KMS-11 (cell line): ENCODE measurements at regions not wholly inside any gene's neighbourhood (a gene's known extent, or its start where the extent isn't known, plus 50 kb on each side); places are given as distances from the start of the nearest gene placed in this dataset.

Source experiments
- H2AFZ ChIP-seq: fragments of 200-600 bp; sonication (generic); 2 replicates; pipeline ENCODE4 v1.6.1; 2016; ENCODE audit warnings: antibody characterized with exemption, mixed run types, low read depth
- H3K27ac ChIP-seq: fragments of 200-600 bp; sonication (generic); 2 replicates; pipeline ENCODE4 v1.6.1; 2016; ENCODE audit warnings: mild to moderate bottlenecking, mixed run types
- H3K27me3 ChIP-seq: fragments of 200-600 bp; sonication (generic); 2 replicates; pipeline ENCODE4 v1.6.1; 2017; ENCODE audit warnings: mild to moderate bottlenecking, low read depth, mixed run types, moderate library complexity; ENCODE audit not compliant: insufficient read depth
- H3K36me3 ChIP-seq: fragments of 200-600 bp; sonication (generic); 2 replicates; pipeline ENCODE4 v1.6.1; 2017; ENCODE audit warnings: mild to moderate bottlenecking, mixed run types; ENCODE audit not compliant: insufficient read depth
- H3K4me1 ChIP-seq: fragments of 200-600 bp; sonication (generic); 2 replicates; pipeline ENCODE4 v1.6.1; 2016; ENCODE audit warnings: mild to moderate bottlenecking, low read depth, mixed run types; ENCODE audit not compliant: poor library complexity, severe bottlenecking
- H3K4me2 ChIP-seq: fragments of 200-600 bp; sonication (generic); 2 replicates; pipeline ENCODE4 v1.7.0; 2016; ENCODE audit warnings: mild to moderate bottlenecking, mixed run types
- H3K4me3 ChIP-seq: fragments of 200-600 bp; sonication (generic); IDR thresholded peaks from 2 replicates; pipeline ENCODE4 v1.6.1; 2017; ENCODE audit warnings: low read depth, low read length, mixed read lengths; ENCODE audit not compliant: insufficient read depth
- H3K79me2 ChIP-seq: fragments of 200-600 bp; sonication (generic); 2 replicates; pipeline ENCODE4 v1.6.1; 2016; ENCODE audit warnings: low read depth, mixed run types; ENCODE audit not compliant: insufficient read depth
- H3K9ac ChIP-seq: fragments of 200-600 bp; sonication (generic); 2 replicates; pipeline ENCODE4 v1.6.1; 2016; ENCODE audit warnings: mild to moderate bottlenecking, mixed run types
- H4K20me1 ChIP-seq: fragments of 200-600 bp; sonication (generic); 2 replicates; pipeline ENCODE4 v1.6.1; 2016; ENCODE audit warnings: mild to moderate bottlenecking, mixed run types; ENCODE audit not compliant: insufficient read depth
- CTCF ChIP-seq: fragments of 200-600 bp; sonication (generic); conservative IDR thresholded peaks from 2 replicates; pipeline ENCODE4 v1.6.1; 2017; ENCODE audit warnings: low read depth, mild to moderate bottlenecking, antibody characterized with exemption, low read length, moderate library complexity, mixed read lengths

GRCh38 chr11:98720951-98721350 lies 299.8 kb upstream of the CNTN5 start:
- TF ChIP-seq CTCF, result no peak
- Histone ChIP-seq H3K36me3 (no peaks in the 10 kb centered on the region), H3K27me3 (no peaks in the 10 kb centered on the region), H3K4me3 (no peak overlapping the region), H3K79me2 (no peaks in the 10 kb centered on the region), H3K4me1 (no peaks in the 10 kb centered on the region), H2AFZ (no peak overlapping the region), H3K4me2 (no peak overlapping the region), H3K9ac (no peak overlapping the region), H3K27ac (no peak overlapping the region), H4K20me1 (no peaks in the 10 kb centered on the region)

- Histone ChIP-seq H3K36me3 (no peaks in the 10 kb centered on the region), H3K4me2 (no peak overlapping the region), H3K79me2 (no peaks in the 10 kb centered on the region), H3K9ac (no peak overlapping the region), H4K20me1 (no peaks in the 10 kb centered on the region), H2AFZ (no peak overlapping the region), H3K4me3 (no peak overlapping the region), H3K27ac (no peak overlapping the region), H3K4me1 (no peaks in the 10 kb centered on the region), H3K27me3 (no peaks in the 10 kb centered on the region)
- no peak for TF ChIP-seq CTCF
Observed at GRCh38 chr11:98725471-98725870, 295.3 kb upstream of the CNTN5 start.

GRCh38 chr11:98728421-98728820 lies 292.3 kb upstream of the CNTN5 start:
- H4K20me1 ChIP-seq, result no peaks in the 10 kb centered on the region

GRCh38 chr11:98729118-98729517 lies 291.6 kb upstream of the CNTN5 start:
- no peak overlapping the region for H3K4me3 ChIP-seq
- no peak overlapping the region for H3K27ac ChIP-seq
- H3K9ac ChIP-seq, result no peak overlapping the region
- H2AFZ ChIP-seq, result no peak overlapping the region
- H3K4me2 ChIP-seq, result no peak overlapping the region
- no peaks in the 10 kb centered on the region for H3K27me3 ChIP-seq
- no peaks in the 10 kb centered on the region for H3K36me3 ChIP-seq
- no peaks in the 10 kb centered on the region for H3K79me2 ChIP-seq
- H4K20me1 ChIP-seq, result no peaks in the 10 kb centered on the region
- no peaks in the 10 kb centered on the region for H3K4me1 ChIP-seq
- no peak for TF ChIP-seq CTCF

More at GRCh38 chr11:98728421-98728820, 292.3 kb upstream of the CNTN5 start:
- Histone ChIP-seq H3K4me3 (no peak overlapping the region), H3K79me2 (no peaks in the 10 kb centered on the region), H3K27me3 (no peaks in the 10 kb centered on the region), H3K36me3 (no peaks in the 10 kb centered on the region), H3K4me2 (no peak overlapping the region), H3K4me1 (no peaks in the 10 kb centered on the region), H3K9ac (no peak overlapping the region), H2AFZ (no peak overlapping the region), H3K27ac (no peak overlapping the region)
- no peak for TF ChIP-seq CTCF
